HepG2 (cell line): ENCODE measurements at regions not wholly inside any gene's neighbourhood (a gene's known extent, or its start where the extent isn't known, plus 50 kb on each side); places are given as distances from the start of the nearest gene placed in this dataset.

Source experiments
- CHD2 ChIP-seq: IDR thresholded peaks from 2 replicates; pipeline ENCODE4 v1.6.1; 2011; ENCODE audit warnings: low read depth, low read length, improper control_type of control experiment
- FOSL1 ChIP-seq: sonication (generic); formaldehyde crosslinking; IDR thresholded peaks from 2 replicates; pipeline ENCODE4 v1.9.0; 2021; ENCODE audit warnings: missing genetic modification reagents, borderline replicate concordance
- HOXA3 ChIP-seq: sonication (generic); formaldehyde crosslinking; IDR thresholded peaks from 2 replicates; pipeline ENCODE4 v1.5.0; 2020; ENCODE audit warnings: missing genetic modification reagents
- PRPF4 ChIP-seq: fragments of 200-400 bp; formaldehyde crosslinking; IDR thresholded peaks from 2 replicates; pipeline ENCODE4 v1.6.1; 2016; ENCODE audit warnings: low read length, low read depth; ENCODE audit not compliant: poor library complexity, severe bottlenecking
- SNRNP70 ChIP-seq: fragments of 200-400 bp; formaldehyde crosslinking; IDR thresholded peaks from 2 replicates; pipeline ENCODE4 v1.6.1; 2017; ENCODE audit warnings: mild to moderate bottlenecking, low read depth, low read length, moderate library complexity
- ZNF335 ChIP-seq: sonication (generic); formaldehyde crosslinking; IDR thresholded peaks from 2 replicates; pipeline ENCODE4 v1.4.0; 2020; ENCODE audit warnings: missing genetic modification reagents
- ZNF34 ChIP-seq: sonication (generic); formaldehyde crosslinking; IDR thresholded peaks from 2 replicates; pipeline ENCODE4 v1.4.0; 2020; ENCODE audit warnings: mild to moderate bottlenecking, missing genetic modification reagents, borderline replicate concordance
- ZNF605 ChIP-seq: sonication (generic); formaldehyde crosslinking; IDR thresholded peaks from 2 replicates; pipeline ENCODE4 v1.8.0; 2022; ENCODE audit warnings: mild to moderate bottlenecking, missing genetic modification reagents
- ZNF788 ChIP-seq: sonication (generic); formaldehyde crosslinking; IDR thresholded peaks from 2 replicates; pipeline ENCODE4 v1.5.0; 2020; ENCODE audit warnings: mild to moderate bottlenecking, missing genetic modification reagents, borderline replicate concordance
- TF ChIP-seq, protein P1 (sequence below): sonication (generic); formaldehyde crosslinking; IDR thresholded peaks from 2 replicates; pipeline ENCODE4 v1.9.0; 2022; ENCODE audit warnings: low read depth, missing genetic modification reagents
- TF ChIP-seq, protein P2 (sequence below): sonication (generic); formaldehyde crosslinking; IDR thresholded peaks from 2 replicates; pipeline ENCODE4 v1.4.0; 2020; ENCODE audit warnings: missing genetic modification reagents
- TF ChIP-seq, protein P3 (sequence below): sonication (generic); formaldehyde crosslinking; IDR thresholded peaks from 2 replicates; pipeline ENCODE4 v1.4.0; 2020; ENCODE audit warnings: mild to moderate bottlenecking, missing genetic modification reagents
- TF ChIP-seq, protein P4 (sequence below): sonication (generic); formaldehyde crosslinking; IDR thresholded peaks from 2 replicates; pipeline ENCODE4; 2020; ENCODE audit warnings: missing genetic modification reagents, mild to moderate bottlenecking, borderline replicate concordance
- TF ChIP-seq, protein P5 (sequence below): sonication (generic); formaldehyde crosslinking; IDR thresholded peaks from 2 replicates; pipeline ENCODE4 v1.4.0; 2020; ENCODE audit warnings: missing genetic modification reagents
- TF ChIP-seq, protein P6 (sequence below): IDR thresholded peaks from 2 replicates; pipeline ENCODE4 v1.4.0; 2020; ENCODE audit warnings: mild to moderate bottlenecking, missing genetic modification reagents
- TF ChIP-seq, protein P7 (sequence below): sonication (generic); formaldehyde crosslinking; IDR thresholded peaks from 2 replicates; pipeline ENCODE4 v1.8.0; 2022; ENCODE audit warnings: mild to moderate bottlenecking, missing genetic modification reagents, moderate library complexity

DNA sequence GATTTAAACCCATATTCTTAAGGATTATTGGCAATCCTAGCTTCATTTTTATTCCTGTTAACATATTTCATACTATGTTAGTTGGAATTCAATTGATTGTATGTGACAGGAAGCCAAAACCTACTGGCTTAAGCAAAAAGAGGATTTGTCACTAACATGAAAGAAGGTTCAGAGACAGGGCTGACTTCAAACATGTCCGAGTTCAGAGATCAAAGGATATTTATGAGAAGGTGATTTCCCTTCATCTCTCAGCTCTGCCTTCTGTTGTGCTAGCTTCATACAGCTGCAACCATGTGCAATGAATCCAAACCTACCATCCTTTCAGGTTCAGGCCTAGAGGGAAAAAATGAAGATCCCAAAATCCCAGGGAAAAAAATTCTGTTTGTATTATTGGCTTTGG lies 349.7 kb downstream of the ATP23 start (continued):
- TF ChIP-seq, protein P1, sequence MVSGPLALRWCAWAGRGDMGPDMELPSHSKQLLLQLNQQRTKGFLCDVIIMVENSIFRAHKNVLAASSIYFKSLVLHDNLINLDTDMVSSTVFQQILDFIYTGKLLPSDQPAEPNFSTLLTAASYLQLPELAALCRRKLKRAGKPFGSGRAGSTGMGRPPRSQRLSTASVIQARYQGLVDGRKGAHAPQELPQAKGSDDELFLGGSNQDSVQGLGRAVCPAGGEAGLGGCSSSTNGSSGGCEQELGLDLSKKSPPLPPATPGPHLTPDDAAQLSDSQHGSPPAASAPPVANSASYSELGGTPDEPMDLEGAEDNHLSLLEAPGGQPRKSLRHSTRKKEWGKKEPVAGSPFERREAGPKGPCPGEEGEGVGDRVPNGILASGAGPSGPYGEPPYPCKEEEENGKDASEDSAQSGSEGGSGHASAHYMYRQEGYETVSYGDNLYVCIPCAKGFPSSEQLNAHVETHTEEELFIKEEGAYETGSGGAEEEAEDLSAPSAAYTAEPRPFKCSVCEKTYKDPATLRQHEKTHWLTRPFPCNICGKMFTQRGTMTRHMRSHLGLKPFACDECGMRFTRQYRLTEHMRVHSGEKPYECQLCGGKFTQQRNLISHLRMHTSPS (CRISPR knock-in tag), result no peak
- TF ChIP-seq ZNF605 (CRISPR knock-in tag), result no peak
- TF ChIP-seq, protein P2, sequence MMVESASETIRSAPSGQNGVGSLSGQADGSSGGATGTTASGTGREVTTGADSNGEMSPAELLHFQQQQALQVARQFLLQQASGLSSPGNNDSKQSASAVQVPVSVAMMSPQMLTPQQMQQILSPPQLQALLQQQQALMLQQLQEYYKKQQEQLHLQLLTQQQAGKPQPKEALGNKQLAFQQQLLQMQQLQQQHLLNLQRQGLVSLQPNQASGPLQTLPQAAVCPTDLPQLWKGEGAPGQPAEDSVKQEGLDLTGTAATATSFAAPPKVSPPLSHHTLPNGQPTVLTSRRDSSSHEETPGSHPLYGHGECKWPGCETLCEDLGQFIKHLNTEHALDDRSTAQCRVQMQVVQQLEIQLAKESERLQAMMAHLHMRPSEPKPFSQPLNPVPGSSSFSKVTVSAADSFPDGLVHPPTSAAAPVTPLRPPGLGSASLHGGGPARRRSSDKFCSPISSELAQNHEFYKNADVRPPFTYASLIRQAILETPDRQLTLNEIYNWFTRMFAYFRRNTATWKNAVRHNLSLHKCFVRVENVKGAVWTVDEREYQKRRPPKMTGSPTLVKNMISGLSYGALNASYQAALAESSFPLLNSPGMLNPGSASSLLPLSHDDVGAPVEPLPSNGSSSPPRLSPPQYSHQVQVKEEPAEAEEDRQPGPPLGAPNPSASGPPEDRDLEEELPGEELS (CRISPR knock-in tag), result no peak
- no peak for TF ChIP-seq SNRNP70
- TF ChIP-seq, protein P3, sequence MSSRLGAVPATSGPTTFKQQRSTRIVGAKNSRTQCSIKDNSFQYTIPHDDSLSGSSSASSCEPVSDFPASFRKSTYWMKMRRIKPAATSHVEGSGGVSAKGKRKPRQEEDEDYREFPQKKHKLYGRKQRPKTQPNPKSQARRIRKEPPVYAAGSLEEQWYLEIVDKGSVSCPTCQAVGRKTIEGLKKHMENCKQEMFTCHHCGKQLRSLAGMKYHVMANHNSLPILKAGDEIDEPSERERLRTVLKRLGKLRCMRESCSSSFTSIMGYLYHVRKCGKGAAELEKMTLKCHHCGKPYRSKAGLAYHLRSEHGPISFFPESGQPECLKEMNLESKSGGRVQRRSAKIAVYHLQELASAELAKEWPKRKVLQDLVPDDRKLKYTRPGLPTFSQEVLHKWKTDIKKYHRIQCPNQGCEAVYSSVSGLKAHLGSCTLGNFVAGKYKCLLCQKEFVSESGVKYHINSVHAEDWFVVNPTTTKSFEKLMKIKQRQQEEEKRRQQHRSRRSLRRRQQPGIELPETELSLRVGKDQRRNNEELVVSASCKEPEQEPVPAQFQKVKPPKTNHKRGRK (CRISPR knock-in tag), result no peak
- no peak for TF ChIP-seq ZNF788 (CRISPR knock-in tag)
- TF ChIP-seq, protein P4, sequence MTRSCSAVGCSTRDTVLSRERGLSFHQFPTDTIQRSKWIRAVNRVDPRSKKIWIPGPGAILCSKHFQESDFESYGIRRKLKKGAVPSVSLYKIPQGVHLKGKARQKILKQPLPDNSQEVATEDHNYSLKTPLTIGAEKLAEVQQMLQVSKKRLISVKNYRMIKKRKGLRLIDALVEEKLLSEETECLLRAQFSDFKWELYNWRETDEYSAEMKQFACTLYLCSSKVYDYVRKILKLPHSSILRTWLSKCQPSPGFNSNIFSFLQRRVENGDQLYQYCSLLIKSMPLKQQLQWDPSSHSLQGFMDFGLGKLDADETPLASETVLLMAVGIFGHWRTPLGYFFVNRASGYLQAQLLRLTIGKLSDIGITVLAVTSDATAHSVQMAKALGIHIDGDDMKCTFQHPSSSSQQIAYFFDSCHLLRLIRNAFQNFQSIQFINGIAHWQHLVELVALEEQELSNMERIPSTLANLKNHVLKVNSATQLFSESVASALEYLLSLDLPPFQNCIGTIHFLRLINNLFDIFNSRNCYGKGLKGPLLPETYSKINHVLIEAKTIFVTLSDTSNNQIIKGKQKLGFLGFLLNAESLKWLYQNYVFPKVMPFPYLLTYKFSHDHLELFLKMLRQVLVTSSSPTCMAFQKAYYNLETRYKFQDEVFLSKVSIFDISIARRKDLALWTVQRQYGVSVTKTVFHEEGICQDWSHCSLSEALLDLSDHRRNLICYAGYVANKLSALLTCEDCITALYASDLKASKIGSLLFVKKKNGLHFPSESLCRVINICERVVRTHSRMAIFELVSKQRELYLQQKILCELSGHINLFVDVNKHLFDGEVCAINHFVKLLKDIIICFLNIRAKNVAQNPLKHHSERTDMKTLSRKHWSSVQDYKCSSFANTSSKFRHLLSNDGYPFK (CRISPR knock-in tag), result no peak
- no peak for TF ChIP-seq ZNF335
- no peak for TF ChIP-seq ZNF34 (CRISPR knock-in tag)
- no peak for TF ChIP-seq HOXA3
- TF ChIP-seq, protein P5, sequence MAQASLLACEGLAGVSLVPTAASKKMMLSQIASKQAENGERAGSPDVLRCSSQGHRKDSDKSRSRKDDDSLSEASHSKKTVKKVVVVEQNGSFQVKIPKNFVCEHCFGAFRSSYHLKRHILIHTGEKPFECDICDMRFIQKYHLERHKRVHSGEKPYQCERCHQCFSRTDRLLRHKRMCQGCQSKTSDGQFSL (CRISPR knock-in tag), result no peak
- no peak for TF ChIP-seq PRPF4
- TF ChIP-seq CHD2, result no peak
- TF ChIP-seq, protein P6, sequence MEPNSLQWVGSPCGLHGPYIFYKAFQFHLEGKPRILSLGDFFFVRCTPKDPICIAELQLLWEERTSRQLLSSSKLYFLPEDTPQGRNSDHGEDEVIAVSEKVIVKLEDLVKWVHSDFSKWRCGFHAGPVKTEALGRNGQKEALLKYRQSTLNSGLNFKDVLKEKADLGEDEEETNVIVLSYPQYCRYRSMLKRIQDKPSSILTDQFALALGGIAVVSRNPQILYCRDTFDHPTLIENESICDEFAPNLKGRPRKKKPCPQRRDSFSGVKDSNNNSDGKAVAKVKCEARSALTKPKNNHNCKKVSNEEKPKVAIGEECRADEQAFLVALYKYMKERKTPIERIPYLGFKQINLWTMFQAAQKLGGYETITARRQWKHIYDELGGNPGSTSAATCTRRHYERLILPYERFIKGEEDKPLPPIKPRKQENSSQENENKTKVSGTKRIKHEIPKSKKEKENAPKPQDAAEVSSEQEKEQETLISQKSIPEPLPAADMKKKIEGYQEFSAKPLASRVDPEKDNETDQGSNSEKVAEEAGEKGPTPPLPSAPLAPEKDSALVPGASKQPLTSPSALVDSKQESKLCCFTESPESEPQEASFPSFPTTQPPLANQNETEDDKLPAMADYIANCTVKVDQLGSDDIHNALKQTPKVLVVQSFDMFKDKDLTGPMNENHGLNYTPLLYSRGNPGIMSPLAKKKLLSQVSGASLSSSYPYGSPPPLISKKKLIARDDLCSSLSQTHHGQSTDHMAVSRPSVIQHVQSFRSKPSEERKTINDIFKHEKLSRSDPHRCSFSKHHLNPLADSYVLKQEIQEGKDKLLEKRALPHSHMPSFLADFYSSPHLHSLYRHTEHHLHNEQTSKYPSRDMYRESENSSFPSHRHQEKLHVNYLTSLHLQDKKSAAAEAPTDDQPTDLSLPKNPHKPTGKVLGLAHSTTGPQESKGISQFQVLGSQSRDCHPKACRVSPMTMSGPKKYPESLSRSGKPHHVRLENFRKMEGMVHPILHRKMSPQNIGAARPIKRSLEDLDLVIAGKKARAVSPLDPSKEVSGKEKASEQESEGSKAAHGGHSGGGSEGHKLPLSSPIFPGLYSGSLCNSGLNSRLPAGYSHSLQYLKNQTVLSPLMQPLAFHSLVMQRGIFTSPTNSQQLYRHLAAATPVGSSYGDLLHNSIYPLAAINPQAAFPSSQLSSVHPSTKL, result peak; percentile 55
- TF ChIP-seq FOSL1, result no peak
- TF ChIP-seq, protein P7, sequence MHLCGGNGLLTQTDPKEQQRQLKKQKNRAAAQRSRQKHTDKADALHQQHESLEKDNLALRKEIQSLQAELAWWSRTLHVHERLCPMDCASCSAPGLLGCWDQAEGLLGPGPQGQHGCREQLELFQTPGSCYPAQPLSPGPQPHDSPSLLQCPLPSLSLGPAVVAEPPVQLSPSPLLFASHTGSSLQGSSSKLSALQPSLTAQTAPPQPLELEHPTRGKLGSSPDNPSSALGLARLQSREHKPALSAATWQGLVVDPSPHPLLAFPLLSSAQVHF (CRISPR knock-in tag), result no peak
